HepG2 (cell line): ENCODE measurements at regions not wholly inside any gene's neighbourhood (a gene's known extent, or its start where the extent isn't known, plus 50 kb on each side); places are given as distances from the start of the nearest gene placed in this dataset.
A peak's percentile ranks its signal among the peaks of the same experiment; 100 is the strongest.

Experiments used
- ARNTL ChIP-seq: sonication (generic); formaldehyde crosslinking; IDR thresholded peaks from 2 replicates; pipeline ENCODE4 v1.4.0; 2020; ENCODE audit warnings: mild to moderate bottlenecking, missing genetic modification reagents
- CREB1 ChIP-seq, 2 experiments: fragments of 450-650 bp in 1 of 2; IDR thresholded peaks; 2 replicates each; pipeline ENCODE4 v1.6.1; 2016 to 2017; ENCODE audit warnings: control low read depth in 1 of 2, mild to moderate bottlenecking in 1 of 2, missing compliant biosample characterization in 1 of 2, missing genetic modification characterization in 1 of 2
- FOXO1 ChIP-seq: sonication (generic); formaldehyde crosslinking; IDR thresholded peaks from 2 replicates; pipeline ENCODE4 v1.4.0; 2020; ENCODE audit warnings: missing genetic modification reagents
- GLI4 ChIP-seq: sonication (generic); formaldehyde crosslinking; IDR thresholded peaks from 2 replicates; pipeline ENCODE4 v1.5.1; 2020; ENCODE audit warnings: missing genetic modification reagents, mild to moderate bottlenecking, moderate library complexity, borderline replicate concordance
- HMG20B ChIP-seq: conservative IDR thresholded peaks from 2 replicates; pipeline ENCODE4 v1.6.1; 2016; ENCODE audit warnings: missing genetic modification reagents, missing compliant biosample characterization
- HOXA7 ChIP-seq: sonication (generic); formaldehyde crosslinking; IDR thresholded peaks from 2 replicates; pipeline ENCODE4 v1.8.1; 2022; ENCODE audit warnings: mild to moderate bottlenecking, missing genetic modification reagents, moderate library complexity
- MXD4 ChIP-seq: IDR thresholded peaks from 2 replicates; pipeline ENCODE4 v1.6.1; 2016; ENCODE audit warnings: mild to moderate bottlenecking, missing biosample characterization, missing genetic modification reagents
- RERE ChIP-seq: IDR thresholded peaks from 2 replicates; pipeline ENCODE4 v1.6.1; 2016; ENCODE audit warnings: low read depth, missing genetic modification reagents, missing compliant biosample characterization
- SNAPC4 ChIP-seq: sonication (generic); formaldehyde crosslinking; IDR thresholded peaks from 2 replicates; pipeline ENCODE4 v1.4.0; 2020; ENCODE audit warnings: mild to moderate bottlenecking, missing genetic modification reagents
- TBX3 ChIP-seq: fragments of 450-650 bp; IDR thresholded peaks from 2 replicates; pipeline ENCODE4 v1.6.1; 2017; ENCODE audit warnings: antibody characterized with exemption, mild to moderate bottlenecking, inconsistent platforms, borderline replicate concordance
- ZBTB4 ChIP-seq: sonication (generic); formaldehyde crosslinking; IDR thresholded peaks from 2 replicates; pipeline ENCODE4 v1.4.0; 2020; ENCODE audit warnings: missing genetic modification reagents, mild to moderate bottlenecking, borderline replicate concordance
- ZBTB42 ChIP-seq: sonication (generic); formaldehyde crosslinking; IDR thresholded peaks from 2 replicates; pipeline ENCODE4 v1.5.0; 2020; ENCODE audit warnings: mild to moderate bottlenecking, missing genetic modification reagents
- ZFP82 ChIP-seq: sonication (generic); formaldehyde crosslinking; IDR thresholded peaks from 2 replicates; pipeline ENCODE4 v1.5.1; 2020; ENCODE audit warnings: mild to moderate bottlenecking, missing genetic modification reagents, borderline replicate concordance
- ZNF205 ChIP-seq: IDR thresholded peaks from 2 replicates; pipeline ENCODE4 v1.6.1; 2018; ENCODE audit warnings: missing biosample characterization, missing genetic modification reagents
- ZNF282 ChIP-seq: fragments of 450-650 bp; IDR thresholded peaks from 2 replicates; pipeline ENCODE4 v1.6.1; 2018; ENCODE audit not compliant: partially characterized antibody
- ZNF337 ChIP-seq: sonication (generic); formaldehyde crosslinking; IDR thresholded peaks from 2 replicates; pipeline ENCODE4 v1.5.1; 2020; ENCODE audit warnings: missing genetic modification reagents, low read depth, mild to moderate bottlenecking, borderline replicate concordance
- ZNF619 ChIP-seq: sonication (generic); formaldehyde crosslinking; IDR thresholded peaks from 2 replicates; pipeline ENCODE4 v1.4.0; 2020; ENCODE audit warnings: mild to moderate bottlenecking, missing genetic modification reagents

- no peak for TF ChIP-seq HOXA7 (CRISPR knock-in tag)
- TF ChIP-seq CREB1 (IDR thresholded peaks at IDR 0.05): no peak
- TF ChIP-seq CREB1 (CRISPR knock-in tag; IDR thresholded peaks at IDR 0.05): no peak
- TF ChIP-seq RERE: no peak
- no peak for TF ChIP-seq ZNF282
- no peak for TF ChIP-seq TBX3
- TF ChIP-seq ZBTB4 (CRISPR knock-in tag): no peak
- TF ChIP-seq ZNF337 (CRISPR knock-in tag): no peak
- no peak for TF ChIP-seq ARNTL (CRISPR knock-in tag)
- no peak for TF ChIP-seq ZBTB42 (CRISPR knock-in tag)
- no peak for TF ChIP-seq SNAPC4 (CRISPR knock-in tag)
- peak; percentile 79; the same call in 1 of the 2 replicates for TF ChIP-seq FOXO1 (CRISPR knock-in tag)
- TF ChIP-seq ZNF619 (CRISPR knock-in tag): no peak
- no peak for TF ChIP-seq ZFP82 (CRISPR knock-in tag)
- 0 out of 2 replicates have a peak, but pooled peaks have one; percentile 47 for TF ChIP-seq HMG20B
- no peak for TF ChIP-seq ZNF205 (CRISPR knock-in tag)
- no peak for TF ChIP-seq MXD4 (CRISPR knock-in tag)
- TF ChIP-seq GLI4 (CRISPR knock-in tag): no peak
Measured at GRCh38 chr5:40446910-40447309, 232.8 kb upstream of the PTGER4 start (continued).
